ENCODE measurements at regions not wholly inside any gene's neighbourhood (a gene's known extent, or its start where the extent isn't known, plus 50 kb on each side); places are given as distances from the start of the nearest gene placed in this dataset.

DNA sequence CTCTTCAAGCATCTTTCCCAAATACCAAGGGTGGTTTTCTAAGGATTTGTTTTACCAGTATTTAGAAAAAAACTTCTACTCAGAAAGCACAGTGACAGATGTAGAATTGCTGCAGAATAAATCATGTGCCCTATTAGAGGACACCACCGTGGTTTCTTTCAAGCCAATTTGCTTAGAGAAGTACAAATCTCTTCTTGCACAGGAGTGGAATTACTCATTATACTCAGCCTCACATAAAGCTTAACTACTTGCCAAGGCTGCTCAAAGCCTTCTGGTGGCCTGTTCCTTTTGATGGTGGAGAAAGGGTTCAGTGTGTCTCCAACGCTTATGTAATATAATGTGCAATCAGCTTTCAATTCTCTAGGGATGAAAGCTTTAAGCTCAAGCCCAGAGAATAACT lies 66.5 kb upstream of the CTNNA2 start:
- H3K9me2 ChIP-seq (replicated peaks; ENCODE audit: low read depth, low read length), result no peaks in the 10 kb centered on the region
- H4K20me1 ChIP-seq (ENCODE audit: insufficient read depth, low read length, poor library complexity, severe bottlenecking), result no peaks in the 10 kb centered on the region
- H3F3A ChIP-seq (ENCODE audit: low read depth), result no peaks in the 10 kb centered on the region
- no peak overlapping the region for H3K9ac ChIP-seq (ENCODE audit: low read depth, low read length, poor library complexity, severe bottlenecking)
- H2AFZ ChIP-seq (ENCODE audit: low read length), result no peak overlapping the region
- H3K4me2 ChIP-seq (ENCODE audit: low read depth, low read length, poor library complexity, severe bottlenecking), result no peak overlapping the region
- TF ChIP-seq CTCF (conservative IDR thresholded peaks at IDR 0.05; ENCODE audit: low read length), result no peak
- no peak for TF ChIP-seq EZH2phosphoT487 (IDR thresholded peaks at IDR 0.05; ENCODE audit: borderline replicate concordance)
- H3K79me2 ChIP-seq (ENCODE audit: insufficient read depth, low read length), result no peaks in the 10 kb centered on the region
- H3K36me3 ChIP-seq (ENCODE audit: insufficient read depth, low read length), result no peaks in the 10 kb centered on the region
- H3K4me3 ChIP-seq (ENCODE audit: low read length, poor library complexity, severe bottlenecking), result no peak overlapping the region
- no peaks in the 10 kb centered on the region for H3K9me3 ChIP-seq (ENCODE audit: insufficient read depth, low read depth, low read length)
- no peaks in the 10 kb centered on the region for H3K27me3 ChIP-seq (ENCODE audit: insufficient read depth, low read length, poor library complexity, severe bottlenecking)
- H3K4me1 ChIP-seq (ENCODE audit: insufficient read depth, low read length, poor library complexity, severe bottlenecking), result no peaks in the 10 kb centered on the region

- H3K4me2 ChIP-seq (ENCODE audit: low read depth, low read length, poor library complexity, severe bottlenecking), result no peak overlapping the region
- no peak overlapping the region for H3K4me3 ChIP-seq (ENCODE audit: low read length, poor library complexity, severe bottlenecking)
- TF ChIP-seq EZH2phosphoT487 (IDR thresholded peaks at IDR 0.05; ENCODE audit: borderline replicate concordance) (no peak), CTCF (conservative IDR thresholded peaks at IDR 0.05; ENCODE audit: low read length) (no peak)
- no peak overlapping the region for H2AFZ ChIP-seq (ENCODE audit: low read length)
- no peaks in the 10 kb centered on the region for H3K79me2 ChIP-seq (ENCODE audit: insufficient read depth, low read length)
- H3K27me3 ChIP-seq (ENCODE audit: insufficient read depth, low read length, poor library complexity, severe bottlenecking), result no peaks in the 10 kb centered on the region
- H3K9ac ChIP-seq (ENCODE audit: low read depth, low read length, poor library complexity, severe bottlenecking), result no peak overlapping the region
- no peaks in the 10 kb centered on the region for H4K20me1 ChIP-seq (ENCODE audit: insufficient read depth, low read length, poor library complexity, severe bottlenecking)
- no peaks in the 10 kb centered on the region for H3K9me3 ChIP-seq (ENCODE audit: insufficient read depth, low read depth, low read length)
- H3K4me1 ChIP-seq (ENCODE audit: insufficient read depth, low read length, poor library complexity, severe bottlenecking), result no peaks in the 10 kb centered on the region
- H3K36me3 ChIP-seq (ENCODE audit: insufficient read depth, low read length), result no peaks in the 10 kb centered on the region
- no peaks in the 10 kb centered on the region for H3K9me2 ChIP-seq (replicated peaks; ENCODE audit: low read depth, low read length)
- H3F3A ChIP-seq (ENCODE audit: low read depth), result no peaks in the 10 kb centered on the region
Observed at GRCh38 chr2:79437433-79438267, 75.2 kb upstream of the CTNNA2 start.

GRCh38 chr2:79434362-79434761 lies 78.5 kb upstream of the CTNNA2 start:
- no peak for TF ChIP-seq CTCF (conservative IDR thresholded peaks at IDR 0.05; ENCODE audit: low read length)
- no peak for TF ChIP-seq EZH2phosphoT487 (IDR thresholded peaks at IDR 0.05; ENCODE audit: borderline replicate concordance)
- H3K9me2 ChIP-seq (replicated peaks; ENCODE audit: low read depth, low read length), result no peaks in the 10 kb centered on the region
- H4K20me1 ChIP-seq (ENCODE audit: insufficient read depth, low read length, poor library complexity, severe bottlenecking), result no peaks in the 10 kb centered on the region
- no peaks in the 10 kb centered on the region for H3K4me1 ChIP-seq (ENCODE audit: insufficient read depth, low read length, poor library complexity, severe bottlenecking)
- H2AFZ ChIP-seq (ENCODE audit: low read length), result no peak overlapping the region
- no peaks in the 10 kb centered on the region for H3K9me3 ChIP-seq (ENCODE audit: insufficient read depth, low read depth, low read length)
- no peak overlapping the region for H3K4me2 ChIP-seq (ENCODE audit: low read depth, low read length, poor library complexity, severe bottlenecking)
- no peaks in the 10 kb centered on the region for H3K79me2 ChIP-seq (ENCODE audit: insufficient read depth, low read length)
- no peak overlapping the region for H3K4me3 ChIP-seq (ENCODE audit: low read length, poor library complexity, severe bottlenecking)
- no peaks in the 10 kb centered on the region for H3K36me3 ChIP-seq (ENCODE audit: insufficient read depth, low read length)
- H3F3A ChIP-seq (ENCODE audit: low read depth), result no peaks in the 10 kb centered on the region
- no peaks in the 10 kb centered on the region for H3K27me3 ChIP-seq (ENCODE audit: insufficient read depth, low read length, poor library complexity, severe bottlenecking)
- H3K9ac ChIP-seq (ENCODE audit: low read depth, low read length, poor library complexity, severe bottlenecking), result no peak overlapping the region
